ENCODE measurements at regions not wholly inside any gene's neighbourhood (a gene's known extent, or its start where the extent isn't known, plus 50 kb on each side); places are given as distances from the start of the nearest gene placed in this dataset.

GRCh38 chr2:215537611-215538010 lies 101.7 kb upstream of the FN1 start:
- TF ChIP-seq POLR2AphosphoS5 (IDR thresholded peaks at IDR 0.05; ENCODE audit: low read depth) (no peak), GABPA (IDR thresholded peaks at IDR 0.05; ENCODE audit: low read depth) (no peak), SPI1 (IDR thresholded peaks at IDR 0.05; ENCODE audit: borderline replicate concordance, low read depth) (no peak), REST (IDR thresholded peaks at IDR 0.05; ENCODE audit: insufficient replicate concordance, low read depth) (no peak), CTCF (IDR thresholded peaks at IDR 0.05; ENCODE audit: insufficient read depth, low read length) (no peak)
- H3K4me3 ChIP-seq (replicated peaks; ENCODE audit: insufficient read depth, low read length), result no peak overlapping the region
- H3K27me3 ChIP-seq (ENCODE audit: insufficient read depth, poor library complexity, severe bottlenecking), result no peaks in the 10 kb centered on the region
- DNase-seq (ENCODE audit: low read depth in 1 of 2, low spot score in 1 of 2), result no peak
- no peak overlapping the region for H3K27ac ChIP-seq (replicated peaks)

- Histone ChIP-seq H3K27ac (replicated peaks) (no peak overlapping the region), H3K4me3 (replicated peaks; ENCODE audit: insufficient read depth, low read length) (no peak overlapping the region), H3K27me3 (ENCODE audit: insufficient read depth, poor library complexity, severe bottlenecking) (no peaks in the 10 kb centered on the region)
- TF ChIP-seq CTCF (IDR thresholded peaks at IDR 0.05; ENCODE audit: insufficient read depth, low read length) (no peak), REST (IDR thresholded peaks at IDR 0.05; ENCODE audit: insufficient replicate concordance, low read depth) (no peak), SPI1 (IDR thresholded peaks at IDR 0.05; ENCODE audit: borderline replicate concordance, low read depth) (no peak), POLR2AphosphoS5 (IDR thresholded peaks at IDR 0.05; ENCODE audit: low read depth) (no peak), GABPA (IDR thresholded peaks at IDR 0.05; ENCODE audit: low read depth) (no peak)
- DNase-seq (ENCODE audit: low read depth in 1 of 2, low spot score in 1 of 2), result no peak
These were observed 100.6 kb upstream of the FN1 start for GRCh38 chr2:215536510-215536909.

GRCh38 chr2:215535741-215536140 lies 99.9 kb upstream of the FN1 start:
- H3K4me3 ChIP-seq (replicated peaks; ENCODE audit: insufficient read depth, low read length), result no peak overlapping the region
- DNase-seq (ENCODE audit: low read depth in 1 of 2, low spot score in 1 of 2), result no peak
- H3K27ac ChIP-seq (replicated peaks), result no peak overlapping the region
- TF ChIP-seq SPI1 (IDR thresholded peaks at IDR 0.05; ENCODE audit: borderline replicate concordance, low read depth) (no peak), REST (IDR thresholded peaks at IDR 0.05; ENCODE audit: insufficient replicate concordance, low read depth) (no peak)
- no peaks in the 10 kb centered on the region for H3K27me3 ChIP-seq (ENCODE audit: insufficient read depth, poor library complexity, severe bottlenecking)

Data from HL-60 (cell line).